NOMO-1 treated with dmso at 0.1 percent for 144 hours (cell line): ENCODE measurements at regions not wholly inside any gene's neighbourhood (a gene's known extent, or its start where the extent isn't known, plus 50 kb on each side); places are given as distances from the start of the nearest gene placed in this dataset.
"Not testable (repeated sequence)": the region's sequence is repeated elsewhere in the genome, so short reads cannot be mapped to it uniquely, and the experiment has no call there.

Experiments used
- DNase-seq: peaks from one replicate; lab custom pipeline; 2025; ENCODE audit not compliant: unreplicated experiment; lab: John Stamatoyannopoulos, UW

- DNase-seq = not testable (repeated sequence)
These were observed 221.6 kb upstream of the PLGLB2 start for GRCh38 chr2:87526258-87526657.

DNA sequence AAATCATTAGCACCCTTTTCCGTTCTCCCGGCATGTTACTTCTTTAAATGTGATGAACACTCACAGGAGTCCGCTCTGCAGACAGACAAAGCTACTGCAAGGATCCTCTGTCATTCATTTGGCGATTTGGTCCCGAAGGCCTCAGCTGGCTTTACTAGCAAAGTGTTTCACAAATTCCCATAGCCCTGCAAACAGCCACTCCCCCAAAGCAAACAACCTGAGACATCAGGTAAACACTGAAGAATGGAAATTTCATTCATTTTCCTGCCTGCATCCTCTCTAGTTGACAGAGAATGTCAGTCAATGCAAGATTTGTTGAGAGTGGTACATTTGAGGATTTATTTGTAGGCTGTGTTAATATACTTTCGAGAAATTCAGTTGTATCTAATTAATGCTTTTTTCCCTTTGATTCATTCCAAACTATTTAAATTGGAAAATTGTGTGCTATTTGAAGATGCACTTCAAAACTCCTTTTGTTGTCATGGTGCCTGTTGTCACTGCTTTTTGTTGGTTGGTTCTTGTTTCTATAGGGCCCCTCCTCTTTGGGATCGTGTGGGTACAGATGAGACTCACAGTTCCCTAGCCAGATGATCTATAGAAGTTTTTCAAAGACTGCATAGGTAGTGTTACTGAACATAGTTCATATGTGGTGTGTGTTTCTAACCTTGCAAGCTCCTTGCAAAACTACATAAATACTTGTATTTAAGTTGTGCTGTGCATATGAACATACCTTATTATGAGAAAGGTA, 215.7 kb upstream of the PLGLB2 start:
- not testable (repeated sequence) for DNase-seq

DNA sequence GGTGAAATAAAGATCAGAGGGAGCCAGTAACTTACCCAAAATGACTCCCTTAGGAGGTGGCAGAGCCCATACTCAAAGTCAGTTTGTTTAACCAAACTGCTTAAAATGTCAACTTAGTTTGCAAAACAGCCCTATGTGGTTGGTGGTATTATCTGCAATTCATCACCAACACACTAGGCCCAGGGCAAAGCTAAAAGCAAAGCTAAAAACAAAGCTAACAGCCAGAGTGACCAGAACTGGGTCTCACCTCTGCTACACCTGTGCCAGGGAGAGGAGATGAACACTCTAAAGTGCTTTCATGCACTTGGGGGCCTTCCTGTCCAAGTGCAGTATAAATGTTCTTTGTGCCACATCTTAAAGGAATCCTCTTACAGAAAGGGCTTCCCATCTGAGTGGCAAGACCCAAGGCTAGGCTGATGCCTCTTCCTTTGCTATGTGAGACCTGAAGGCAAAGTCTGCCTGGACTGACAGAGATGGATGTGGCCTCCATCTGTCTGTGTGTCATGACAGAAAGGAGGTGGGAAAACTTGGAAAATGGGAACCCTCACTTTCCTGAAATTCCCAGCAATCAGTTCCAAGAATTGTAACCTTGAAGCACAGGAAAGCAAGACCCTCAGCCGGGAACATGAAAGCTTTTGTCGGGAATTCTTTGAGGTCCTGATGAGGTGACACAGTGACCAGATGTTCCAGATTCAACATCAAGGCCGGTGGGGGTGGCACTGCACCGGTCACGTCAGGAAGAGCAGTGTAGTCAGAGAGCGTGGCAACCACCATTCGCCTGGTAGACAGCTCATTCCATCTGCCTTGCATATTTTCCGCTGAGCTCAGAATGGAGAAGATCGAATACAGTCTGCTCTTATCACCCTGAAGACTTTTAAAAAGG, 214.3 kb upstream of the PLGLB2 start:
- DNase-seq = not testable (repeated sequence)

DNA sequence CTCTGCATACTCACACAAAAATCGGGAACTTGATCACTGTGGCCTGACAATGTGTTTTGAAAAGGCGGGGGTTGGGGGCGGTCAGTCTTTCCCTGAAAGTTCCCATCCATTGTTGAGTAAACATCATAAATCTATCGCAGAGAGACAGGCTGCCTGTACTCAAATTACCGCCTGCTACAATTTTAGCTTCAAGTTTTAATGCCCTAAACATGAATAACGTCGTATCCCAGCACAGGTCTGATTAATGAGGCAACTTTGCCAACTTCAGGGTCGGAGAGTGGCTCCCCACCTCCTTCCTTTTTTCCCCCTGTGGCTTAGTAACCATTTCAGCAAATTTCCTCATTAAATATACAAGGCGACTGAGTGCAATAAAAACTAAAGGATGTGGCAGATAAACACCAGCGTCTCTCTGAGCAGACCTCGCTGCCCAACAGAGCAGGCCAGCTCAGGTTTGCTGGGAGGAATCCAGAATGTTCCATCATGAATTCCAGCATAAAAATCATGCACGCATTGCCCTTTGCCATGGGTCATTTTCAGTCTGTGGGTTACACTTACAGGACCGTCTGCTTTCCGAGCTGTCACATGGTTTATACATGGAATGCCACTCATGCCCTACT, 213.5 kb upstream of the PLGLB2 start:
- not testable (repeated sequence) for DNase-seq

GRCh38 chr2:87536427-87536826, 211.5 kb upstream of the PLGLB2 start:
- DNase-seq = not testable (repeated sequence)

DNA sequence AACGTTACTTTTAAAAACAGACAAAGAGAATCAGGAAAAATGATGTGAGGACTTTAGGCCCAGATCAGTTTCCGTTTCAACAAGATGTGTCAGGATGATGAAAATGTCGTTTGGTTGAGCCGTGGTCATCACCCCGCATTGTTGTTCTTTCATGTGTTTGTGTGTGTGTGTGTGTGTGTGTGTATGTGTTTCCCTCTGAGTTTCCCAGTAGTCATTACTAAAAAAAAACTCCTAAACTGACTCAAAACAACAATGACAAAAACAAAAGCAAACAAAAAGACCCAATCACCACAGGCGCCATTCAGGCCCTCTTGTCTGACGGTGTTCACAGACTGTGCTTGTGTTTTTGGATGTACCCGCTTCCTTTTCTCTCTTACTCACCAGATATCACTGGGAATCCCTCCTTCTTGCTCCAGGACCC, 210.6 kb upstream of the PLGLB2 start:
- not testable (repeated sequence) for DNase-seq

- DNase-seq = not testable (repeated sequence)
These were observed 209.6 kb upstream of the PLGLB2 start for GRCh38 chr2:87538268-87538667.

DNA sequence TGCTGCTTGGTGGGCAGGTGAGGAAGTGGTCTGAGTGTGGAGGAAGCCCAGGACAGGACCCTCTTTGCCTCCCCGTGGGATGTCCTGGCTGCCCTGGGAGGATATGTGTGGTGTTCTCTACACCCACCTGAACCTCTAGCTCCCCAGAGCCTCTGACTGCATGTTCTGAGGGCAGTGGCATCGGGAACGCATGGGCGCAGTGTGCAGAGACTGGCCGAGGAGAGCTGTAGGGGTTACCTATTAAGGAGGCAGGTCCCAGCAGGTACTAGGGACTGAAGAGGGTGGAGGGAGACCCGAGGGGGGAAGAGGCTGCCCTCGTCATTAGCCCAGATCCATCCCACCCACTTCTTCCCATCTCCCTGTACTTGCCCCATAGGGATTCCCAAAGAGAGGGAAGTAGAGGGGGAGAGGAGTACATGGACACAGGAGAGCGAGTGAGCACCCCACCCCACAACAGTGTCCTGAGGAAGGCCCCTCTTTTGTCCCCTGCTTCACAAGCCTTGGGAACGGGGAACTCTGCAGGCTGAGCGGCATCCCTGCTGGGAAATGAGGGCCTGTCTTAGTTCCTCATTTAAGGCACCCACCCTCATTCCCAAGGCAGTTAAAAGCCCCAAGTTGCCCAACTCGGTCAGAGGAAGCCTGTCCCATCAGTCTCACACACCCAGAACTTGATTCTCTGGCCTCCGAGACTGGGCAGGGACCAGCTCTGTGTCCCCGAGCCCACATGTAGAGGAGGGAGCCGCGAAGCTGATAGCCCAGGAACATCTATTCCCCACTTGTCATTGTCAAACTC, 208.5 kb upstream of the PLGLB2 start:
- not testable (repeated sequence) for DNase-seq

GRCh38 chr2:87540242-87540641, 207.6 kb upstream of the PLGLB2 start:
- DNase-seq = not testable (repeated sequence)

- not testable (repeated sequence) for DNase-seq
These were observed 205.2 kb upstream of the PLGLB2 start for GRCh38 chr2:87542599-87543174.

DNA sequence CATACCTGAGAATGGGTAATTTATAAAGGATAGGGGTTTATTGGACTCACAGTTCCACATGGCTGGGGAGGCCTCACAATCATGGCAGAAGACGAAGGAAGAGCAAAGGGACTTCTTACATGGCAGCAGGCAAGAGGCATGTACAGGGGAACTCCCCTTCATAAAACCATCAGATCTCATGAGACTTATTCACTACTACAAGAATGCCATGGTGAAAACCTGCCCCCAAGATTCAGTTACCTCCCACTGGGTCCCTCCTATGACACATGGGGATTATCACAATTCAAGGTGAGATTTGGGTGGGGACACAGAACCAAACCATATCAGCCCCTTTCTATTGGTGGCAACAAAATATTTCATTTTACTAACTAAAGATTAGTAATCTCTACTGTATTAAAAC, 204.1 kb upstream of the PLGLB2 start:
- DNase-seq = not testable (repeated sequence)

DNA sequence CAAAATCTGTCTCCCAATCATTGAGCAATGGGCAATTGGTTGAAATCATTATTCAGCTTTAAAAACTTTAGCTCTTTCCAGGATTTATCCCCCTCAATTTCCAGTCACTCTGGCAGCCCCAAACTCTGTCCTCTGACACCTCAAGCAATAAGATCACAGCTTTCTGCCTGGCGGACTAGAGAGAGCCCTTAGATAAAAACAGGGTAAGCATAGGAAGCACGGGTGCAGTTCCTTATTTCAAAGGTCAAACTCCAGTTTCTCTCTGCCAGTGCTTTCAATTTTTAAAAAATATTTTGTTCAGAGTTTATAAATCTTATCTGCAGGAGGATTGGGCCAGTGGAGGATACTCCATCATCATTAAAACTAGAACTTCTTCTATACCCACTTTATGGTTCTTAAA, 200.8 kb upstream of the PLGLB2 start:
- DNase-seq = not testable (repeated sequence)

DNA sequence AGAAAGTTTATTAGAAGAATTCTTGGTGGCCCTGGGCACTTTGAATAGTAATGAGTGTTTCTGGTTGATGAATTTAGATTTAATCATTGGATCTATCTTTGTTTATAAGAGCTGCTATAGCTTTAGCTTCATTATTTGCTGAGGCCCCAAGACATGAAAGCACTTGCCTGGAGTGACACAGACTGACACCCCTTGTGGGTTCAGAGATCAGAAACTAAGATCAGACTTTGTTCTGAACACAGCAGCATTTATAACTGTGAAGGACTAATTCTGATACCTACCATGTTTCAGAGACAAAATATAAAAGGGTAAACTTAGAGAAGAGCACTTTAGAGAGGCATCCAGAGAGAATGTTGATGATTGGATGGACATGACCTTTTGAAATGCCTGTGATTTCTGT, 199.9 kb upstream of the PLGLB2 start:
- not testable (repeated sequence) for DNase-seq

DNA sequence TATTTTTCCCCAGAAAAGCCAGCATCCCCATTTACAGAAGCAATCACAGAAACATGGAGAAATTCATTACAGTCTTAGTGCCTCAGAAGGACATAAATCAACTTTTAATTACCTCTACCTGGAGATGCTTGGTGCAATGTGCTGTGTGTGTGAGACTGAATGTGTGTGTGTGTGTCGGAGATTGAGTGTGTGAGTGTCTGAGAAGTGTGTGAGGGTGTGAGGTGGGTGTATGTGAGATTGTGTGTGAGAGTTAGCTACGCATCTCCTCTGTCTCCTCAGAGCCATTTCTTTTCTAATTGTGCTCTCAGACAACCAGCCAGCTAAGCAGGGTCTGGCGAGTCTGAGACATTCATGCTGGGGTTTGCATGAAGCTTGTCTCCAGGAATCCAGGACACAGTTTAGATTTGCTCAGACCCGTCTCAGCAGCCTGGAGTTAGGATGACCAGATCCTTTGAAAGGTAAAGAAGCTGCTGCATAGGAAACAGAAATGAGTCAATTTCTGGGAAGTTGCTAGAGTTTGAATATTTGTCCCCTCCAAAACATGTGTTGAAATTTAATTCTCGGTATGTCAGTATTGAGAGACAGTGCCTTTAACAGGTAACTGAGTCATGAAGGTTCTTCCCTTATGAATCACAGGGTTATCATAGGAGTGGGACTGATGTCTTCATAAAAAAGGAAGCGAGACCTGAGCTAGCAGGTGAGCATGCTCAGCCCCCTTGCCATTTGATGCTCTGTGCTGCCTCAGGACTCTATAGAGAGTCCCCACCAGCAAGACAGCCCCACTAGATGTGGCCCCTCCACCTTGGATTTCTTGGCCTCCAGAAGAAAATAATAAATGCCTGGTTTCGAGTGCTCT, 199.0 kb upstream of the PLGLB2 start:
- DNase-seq = not testable (repeated sequence)

GRCh38 chr2:87549561-87550202, 198.2 kb upstream of the PLGLB2 start:
- DNase-seq = not testable (repeated sequence)

DNA sequence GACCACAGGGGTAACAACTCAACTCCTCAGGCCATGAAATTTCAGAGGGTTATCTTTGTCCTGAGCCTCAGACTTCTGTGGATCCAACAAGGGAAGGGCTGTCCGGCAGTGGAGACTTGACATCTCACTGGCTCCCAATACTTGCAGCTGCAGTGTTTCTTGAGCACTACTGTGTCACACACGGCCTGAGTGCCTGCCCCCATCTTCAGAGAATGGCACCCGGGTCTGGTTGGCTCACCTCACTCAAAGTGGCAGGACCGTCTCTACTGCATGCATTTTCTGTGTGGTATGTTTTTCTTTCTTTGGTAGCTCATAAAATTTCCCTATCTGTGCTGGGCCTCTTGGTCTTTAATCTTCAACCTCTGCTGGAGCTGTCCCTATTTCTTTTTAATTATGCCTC, 193.2 kb upstream of the PLGLB2 start:
- not testable (repeated sequence) for DNase-seq

DNA sequence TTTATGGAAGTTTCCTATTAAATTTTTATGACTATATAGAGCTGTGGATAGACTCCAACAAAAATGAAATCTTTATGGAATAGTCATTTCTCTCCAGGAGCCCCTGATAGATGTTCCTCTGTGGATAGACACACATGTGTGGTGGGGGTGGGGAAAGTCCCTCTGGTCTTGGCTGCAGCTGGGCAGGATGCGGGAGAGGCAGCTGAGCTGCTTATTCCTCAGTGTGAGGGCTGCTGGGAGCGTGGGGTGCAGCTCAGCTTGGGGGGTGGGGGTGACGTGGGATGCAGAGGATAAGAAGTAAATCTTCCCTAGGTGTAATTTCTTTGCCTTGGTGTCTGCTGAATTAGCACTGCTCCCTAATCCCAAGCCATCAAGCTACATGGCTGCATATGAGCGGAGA, 192.8 kb upstream of the PLGLB2 start:
- not testable (repeated sequence) for DNase-seq

DNA sequence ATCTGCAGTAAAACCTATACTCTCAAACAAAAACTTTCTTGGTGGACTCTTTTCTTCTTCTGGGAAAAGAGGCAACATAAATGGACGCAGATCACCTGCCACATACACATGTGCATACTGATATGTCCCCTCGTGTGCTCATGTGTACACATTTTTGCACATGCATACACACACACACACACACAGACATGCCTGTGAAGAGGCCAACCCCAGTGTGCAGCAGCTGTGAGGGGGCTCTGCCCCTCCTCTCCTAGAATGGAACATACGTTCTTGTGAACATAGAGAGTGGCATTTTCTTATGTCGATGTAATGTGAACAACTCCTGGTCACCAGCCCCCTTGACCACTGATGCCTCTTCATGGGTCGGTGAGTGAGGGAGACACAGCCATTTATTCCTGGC, 188.9 kb upstream of the PLGLB2 start:
- not testable (repeated sequence) for DNase-seq

GRCh38 chr2:87559735-87560134, 188.2 kb upstream of the PLGLB2 start:
- not testable (repeated sequence) for DNase-seq
